ENCODE measurements at regions not wholly inside any gene's neighbourhood (a gene's known extent, or its start where the extent isn't known, plus 50 kb on each side); places are given as distances from the start of the nearest gene placed in this dataset.

DNA sequence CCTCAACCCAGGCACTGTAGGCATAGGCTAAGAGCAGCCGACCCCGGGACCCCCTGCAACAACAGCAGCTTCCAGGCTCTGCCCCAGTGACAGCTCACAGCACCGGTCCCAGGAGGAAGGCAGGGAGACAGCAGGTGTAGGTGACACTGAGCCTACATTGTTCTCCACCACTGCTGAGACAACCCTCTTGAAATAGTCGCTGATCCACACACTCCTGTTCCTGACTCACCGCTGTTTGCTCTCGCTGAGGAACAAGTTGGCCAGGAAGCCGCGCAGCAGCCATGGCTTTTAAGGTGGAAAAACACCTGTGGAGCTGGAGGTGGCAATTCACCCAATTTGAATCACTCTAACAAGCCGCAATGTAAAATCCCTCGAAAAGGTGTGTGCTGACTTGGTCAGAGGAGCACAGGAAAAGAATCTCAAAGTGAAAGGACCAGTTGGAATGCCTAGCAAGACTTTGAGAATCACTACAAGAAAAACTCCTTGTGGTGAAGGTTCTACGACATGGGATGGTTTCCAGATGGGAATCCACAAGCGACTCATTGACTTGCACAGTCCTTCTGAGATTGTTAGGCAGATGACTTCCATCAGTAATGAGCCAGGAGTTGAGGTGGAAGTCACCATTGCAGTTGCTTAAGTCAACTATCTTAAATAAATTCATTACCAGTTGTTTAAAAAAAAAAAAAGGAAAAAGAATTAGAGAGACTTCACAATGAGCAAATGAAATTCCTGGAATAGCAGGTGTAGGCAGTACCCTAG, 167.5 kb downstream of the ARL4C start:
- no peak overlapping the region for H3K27ac ChIP-seq (ENCODE audit: low read length)
- H3K9ac ChIP-seq (ENCODE audit: low read length): no peak overlapping the region
- no peak overlapping the region for H3K4me3 ChIP-seq (ENCODE audit: low read length)
- no peaks in the 10 kb centered on the region for H3K9me3 ChIP-seq (ENCODE audit: low read length)
- H3K4me2 ChIP-seq (ENCODE audit: low read length): no peak overlapping the region
- no peaks in the 10 kb centered on the region for H3K36me3 ChIP-seq (ENCODE audit: insufficient read depth, low read length)
- H3K79me2 ChIP-seq (replicated peaks; ENCODE audit: insufficient read depth, low read length): no peaks in the 10 kb centered on the region
- H2AFZ ChIP-seq (ENCODE audit: low read depth, low read length): no peak overlapping the region
- no peaks in the 10 kb centered on the region for H3K27me3 ChIP-seq (ENCODE audit: insufficient read depth, low read depth, low read length)
- TF ChIP-seq SMC3 (conservative IDR thresholded peaks at IDR 0.05; ENCODE audit: poor library complexity): no peak
- TF ChIP-seq MXI1 (conservative IDR thresholded peaks at IDR 0.05; ENCODE audit: poor library complexity, severe bottlenecking): no peak
- TF ChIP-seq, protein P1, sequence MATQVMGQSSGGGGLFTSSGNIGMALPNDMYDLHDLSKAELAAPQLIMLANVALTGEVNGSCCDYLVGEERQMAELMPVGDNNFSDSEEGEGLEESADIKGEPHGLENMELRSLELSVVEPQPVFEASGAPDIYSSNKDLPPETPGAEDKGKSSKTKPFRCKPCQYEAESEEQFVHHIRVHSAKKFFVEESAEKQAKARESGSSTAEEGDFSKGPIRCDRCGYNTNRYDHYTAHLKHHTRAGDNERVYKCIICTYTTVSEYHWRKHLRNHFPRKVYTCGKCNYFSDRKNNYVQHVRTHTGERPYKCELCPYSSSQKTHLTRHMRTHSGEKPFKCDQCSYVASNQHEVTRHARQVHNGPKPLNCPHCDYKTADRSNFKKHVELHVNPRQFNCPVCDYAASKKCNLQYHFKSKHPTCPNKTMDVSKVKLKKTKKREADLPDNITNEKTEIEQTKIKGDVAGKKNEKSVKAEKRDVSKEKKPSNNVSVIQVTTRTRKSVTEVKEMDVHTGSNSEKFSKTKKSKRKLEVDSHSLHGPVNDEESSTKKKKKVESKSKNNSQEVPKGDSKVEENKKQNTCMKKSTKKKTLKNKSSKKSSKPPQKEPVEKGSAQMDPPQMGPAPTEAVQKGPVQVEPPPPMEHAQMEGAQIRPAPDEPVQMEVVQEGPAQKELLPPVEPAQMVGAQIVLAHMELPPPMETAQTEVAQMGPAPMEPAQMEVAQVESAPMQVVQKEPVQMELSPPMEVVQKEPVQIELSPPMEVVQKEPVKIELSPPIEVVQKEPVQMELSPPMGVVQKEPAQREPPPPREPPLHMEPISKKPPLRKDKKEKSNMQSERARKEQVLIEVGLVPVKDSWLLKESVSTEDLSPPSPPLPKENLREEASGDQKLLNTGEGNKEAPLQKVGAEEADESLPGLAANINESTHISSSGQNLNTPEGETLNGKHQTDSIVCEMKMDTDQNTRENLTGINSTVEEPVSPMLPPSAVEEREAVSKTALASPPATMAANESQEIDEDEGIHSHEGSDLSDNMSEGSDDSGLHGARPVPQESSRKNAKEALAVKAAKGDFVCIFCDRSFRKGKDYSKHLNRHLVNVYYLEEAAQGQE (IDR thresholded peaks at IDR 0.05; ENCODE audit: borderline replicate concordance): no peak
- no peak for TF ChIP-seq RAD21 (conservative IDR thresholded peaks at IDR 0.05)
- TF ChIP-seq EP300 (conservative IDR thresholded peaks at IDR 0.05; ENCODE audit: poor library complexity, severe bottlenecking): no peak
- TF ChIP-seq EZH2 (IDR thresholded peaks at IDR 0.05; ENCODE audit: borderline replicate concordance, insufficient read depth, low read length, poor library complexity, severe bottlenecking): no peak
- TF ChIP-seq, protein P2, sequence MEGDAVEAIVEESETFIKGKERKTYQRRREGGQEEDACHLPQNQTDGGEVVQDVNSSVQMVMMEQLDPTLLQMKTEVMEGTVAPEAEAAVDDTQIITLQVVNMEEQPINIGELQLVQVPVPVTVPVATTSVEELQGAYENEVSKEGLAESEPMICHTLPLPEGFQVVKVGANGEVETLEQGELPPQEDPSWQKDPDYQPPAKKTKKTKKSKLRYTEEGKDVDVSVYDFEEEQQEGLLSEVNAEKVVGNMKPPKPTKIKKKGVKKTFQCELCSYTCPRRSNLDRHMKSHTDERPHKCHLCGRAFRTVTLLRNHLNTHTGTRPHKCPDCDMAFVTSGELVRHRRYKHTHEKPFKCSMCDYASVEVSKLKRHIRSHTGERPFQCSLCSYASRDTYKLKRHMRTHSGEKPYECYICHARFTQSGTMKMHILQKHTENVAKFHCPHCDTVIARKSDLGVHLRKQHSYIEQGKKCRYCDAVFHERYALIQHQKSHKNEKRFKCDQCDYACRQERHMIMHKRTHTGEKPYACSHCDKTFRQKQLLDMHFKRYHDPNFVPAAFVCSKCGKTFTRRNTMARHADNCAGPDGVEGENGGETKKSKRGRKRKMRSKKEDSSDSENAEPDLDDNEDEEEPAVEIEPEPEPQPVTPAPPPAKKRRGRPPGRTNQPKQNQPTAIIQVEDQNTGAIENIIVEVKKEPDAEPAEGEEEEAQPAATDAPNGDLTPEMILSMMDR (IDR thresholded peaks at IDR 0.05; ENCODE audit: poor library complexity, severe bottlenecking): no peak
- no peak for TF ChIP-seq POLR2AphosphoS5 (IDR thresholded peaks at IDR 0.05)
- TF ChIP-seq TAF1 (IDR thresholded peaks at IDR 0.05; ENCODE audit: low read depth): no peak
- no peaks in the 10 kb centered on the region for H3K9me2 ChIP-seq (ENCODE audit: insufficient read depth, low read length)
- no peaks in the 10 kb centered on the region for H3F3A ChIP-seq (ENCODE audit: insufficient read depth, low read length, poor library complexity, severe bottlenecking)
- no peaks in the 10 kb centered on the region for H4K20me1 ChIP-seq (ENCODE audit: insufficient read depth)

DNA sequence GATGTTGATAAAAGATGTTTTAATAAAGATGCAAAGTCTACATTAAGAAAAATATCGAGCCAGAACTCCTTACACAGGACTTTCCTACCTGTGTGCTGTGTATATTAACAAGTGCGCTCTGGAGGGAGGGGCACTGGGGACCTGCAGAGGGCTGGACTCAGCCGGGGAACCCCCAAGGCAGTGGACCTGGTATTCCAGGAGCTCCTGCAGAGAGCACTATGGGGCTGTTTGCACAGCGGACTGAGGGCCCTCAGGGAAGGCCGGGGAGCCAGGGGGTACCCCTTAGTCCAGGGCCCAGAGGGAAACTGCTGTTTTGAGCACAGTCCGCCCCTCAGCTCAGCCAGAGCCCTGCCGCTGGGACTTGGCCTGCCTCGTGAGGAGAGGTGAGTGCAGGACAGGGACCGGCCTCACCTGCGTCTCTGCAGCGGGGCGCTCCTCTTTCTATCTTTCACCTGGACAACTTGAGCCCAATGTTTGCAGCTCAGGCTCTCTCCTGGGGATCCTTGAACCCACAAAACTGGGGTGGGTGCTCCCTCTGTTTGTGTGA, 168.4 kb downstream of the ARL4C start:
- H3K4me2 ChIP-seq (ENCODE audit: low read length): no peak overlapping the region
- no peak overlapping the region for H3K4me3 ChIP-seq (ENCODE audit: low read length)
- no peak overlapping the region for H3K9ac ChIP-seq (ENCODE audit: low read length)
- no peak overlapping the region for H2AFZ ChIP-seq (ENCODE audit: low read depth, low read length)
- H3F3A ChIP-seq (ENCODE audit: insufficient read depth, low read length, poor library complexity, severe bottlenecking): no peaks in the 10 kb centered on the region
- H3K27ac ChIP-seq (ENCODE audit: low read length): no peak overlapping the region
- no peaks in the 10 kb centered on the region for H3K27me3 ChIP-seq (ENCODE audit: insufficient read depth, low read depth, low read length)
- no peaks in the 10 kb centered on the region for H3K79me2 ChIP-seq (replicated peaks; ENCODE audit: insufficient read depth, low read length)
- no peaks in the 10 kb centered on the region for H3K36me3 ChIP-seq (ENCODE audit: insufficient read depth, low read length)
- H4K20me1 ChIP-seq (ENCODE audit: insufficient read depth): no peaks in the 10 kb centered on the region
- no peaks in the 10 kb centered on the region for H3K9me2 ChIP-seq (ENCODE audit: insufficient read depth, low read length)
- TF ChIP-seq SMC3 (conservative IDR thresholded peaks at IDR 0.05; ENCODE audit: poor library complexity) (no peak), MXI1 (conservative IDR thresholded peaks at IDR 0.05; ENCODE audit: poor library complexity, severe bottlenecking) (no peak)
- no peaks in the 10 kb centered on the region for H3K9me3 ChIP-seq (ENCODE audit: low read length)
